Suprapubic skin (tissue), 3 donors: ENCODE measurements at regions not wholly inside any gene's neighbourhood (a gene's known extent, or its start where the extent isn't known, plus 50 kb on each side); places are given as distances from the start of the nearest gene placed in this dataset.

Source experiments
- POLR2AphosphoS5 ChIP-seq, 3 donors: sonication (generic); formaldehyde crosslinking; IDR thresholded peaks; one replicate each; pipeline ENCODE4 v1.6.1; 2017; ENCODE audit warnings: antibody characterized with exemption in 3 of 3
- TF ChIP-seq, protein P1 (sequence below), 2 donors: fragments of 200-600 bp in 1 of 2; fragments of 450-650 bp in 1 of 2; sonication (generic) in 1 of 2; IDR thresholded peaks; one replicate each; pipeline ENCODE4 v1.5.1; 2016 to 2019; ENCODE audit warnings: antibody characterized with exemption in 2 of 2, mild to moderate bottlenecking in 1 of 2, moderate library complexity in 1 of 2

DNA sequence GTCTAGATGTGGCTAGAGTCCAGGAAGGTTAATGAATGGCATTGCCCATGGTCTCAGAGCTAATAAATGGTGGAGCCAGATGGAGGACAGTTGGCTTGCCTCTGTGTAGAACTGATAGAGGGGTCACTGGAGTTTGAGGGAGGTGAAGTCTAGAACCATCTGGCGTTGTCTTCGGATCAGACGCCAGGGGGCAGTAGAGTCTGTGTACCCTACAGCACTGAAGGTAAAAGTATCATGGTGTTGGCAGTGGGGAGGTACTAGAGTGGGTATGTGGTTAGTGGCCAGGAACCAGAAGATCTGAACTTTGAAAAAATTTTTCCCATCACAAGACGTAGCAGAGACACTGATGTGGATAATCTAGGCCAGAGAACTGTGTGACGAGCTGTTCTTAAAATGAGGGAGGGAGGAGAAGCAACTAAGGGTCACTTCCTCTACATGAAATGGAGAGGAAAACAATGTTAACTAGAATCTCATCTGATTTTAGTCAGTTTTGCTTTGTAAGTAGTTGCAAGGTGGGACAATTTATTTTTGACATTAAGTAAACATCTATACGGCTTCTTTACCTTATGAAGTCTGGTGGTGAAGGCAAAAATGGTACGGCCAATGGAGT is 227.9 kb upstream of the PRSS58 start:
- TF ChIP-seq POLR2AphosphoS5 (IDR thresholded peaks at IDR 0.05): no peak
- TF ChIP-seq, protein P1, sequence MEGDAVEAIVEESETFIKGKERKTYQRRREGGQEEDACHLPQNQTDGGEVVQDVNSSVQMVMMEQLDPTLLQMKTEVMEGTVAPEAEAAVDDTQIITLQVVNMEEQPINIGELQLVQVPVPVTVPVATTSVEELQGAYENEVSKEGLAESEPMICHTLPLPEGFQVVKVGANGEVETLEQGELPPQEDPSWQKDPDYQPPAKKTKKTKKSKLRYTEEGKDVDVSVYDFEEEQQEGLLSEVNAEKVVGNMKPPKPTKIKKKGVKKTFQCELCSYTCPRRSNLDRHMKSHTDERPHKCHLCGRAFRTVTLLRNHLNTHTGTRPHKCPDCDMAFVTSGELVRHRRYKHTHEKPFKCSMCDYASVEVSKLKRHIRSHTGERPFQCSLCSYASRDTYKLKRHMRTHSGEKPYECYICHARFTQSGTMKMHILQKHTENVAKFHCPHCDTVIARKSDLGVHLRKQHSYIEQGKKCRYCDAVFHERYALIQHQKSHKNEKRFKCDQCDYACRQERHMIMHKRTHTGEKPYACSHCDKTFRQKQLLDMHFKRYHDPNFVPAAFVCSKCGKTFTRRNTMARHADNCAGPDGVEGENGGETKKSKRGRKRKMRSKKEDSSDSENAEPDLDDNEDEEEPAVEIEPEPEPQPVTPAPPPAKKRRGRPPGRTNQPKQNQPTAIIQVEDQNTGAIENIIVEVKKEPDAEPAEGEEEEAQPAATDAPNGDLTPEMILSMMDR (IDR thresholded peaks at IDR 0.05): peak in 1 of 2 donors; percentile 7
